ENCODE measurements at regions not wholly inside any gene's neighbourhood (a gene's known extent, or its start where the extent isn't known, plus 50 kb on each side); places are given as distances from the start of the nearest gene placed in this dataset.
"Not testable (repeated sequence)": the region's sequence is repeated elsewhere in the genome, so short reads cannot be mapped to it uniquely, and the experiment has no call there.

- DNase-seq (ENCODE audit: low spot score), result no peak
Observed at GRCh38 chr10:3955955-3956617, 171.1 kb upstream of the KLF6 start.

DNA sequence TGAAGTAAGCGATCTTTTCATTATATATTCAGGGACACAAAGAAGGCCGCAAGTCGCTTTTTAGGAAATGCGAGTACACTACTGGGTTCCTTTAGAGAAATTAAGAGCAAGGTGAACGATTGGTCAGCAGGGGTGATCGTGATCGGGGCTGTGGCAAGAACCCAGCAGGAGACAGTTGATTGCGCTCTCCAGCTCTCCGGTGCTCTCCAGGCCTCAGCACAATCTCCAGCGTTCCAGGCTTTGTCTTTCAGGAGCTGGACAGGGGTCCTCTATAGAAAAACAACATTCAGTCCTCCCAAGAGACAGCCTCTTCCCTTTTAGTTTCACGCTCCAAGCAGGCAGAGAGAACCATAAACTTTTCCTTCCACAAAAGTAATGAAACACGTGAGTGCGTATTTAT is 170.5 kb upstream of the KLF6 start:
- DNase-seq (ENCODE audit: low spot score), result no peak

- DNase-seq (ENCODE audit: low spot score), result no peak
Observed at GRCh38 chr10:3954615-3955014, 169.6 kb upstream of the KLF6 start.

DNA sequence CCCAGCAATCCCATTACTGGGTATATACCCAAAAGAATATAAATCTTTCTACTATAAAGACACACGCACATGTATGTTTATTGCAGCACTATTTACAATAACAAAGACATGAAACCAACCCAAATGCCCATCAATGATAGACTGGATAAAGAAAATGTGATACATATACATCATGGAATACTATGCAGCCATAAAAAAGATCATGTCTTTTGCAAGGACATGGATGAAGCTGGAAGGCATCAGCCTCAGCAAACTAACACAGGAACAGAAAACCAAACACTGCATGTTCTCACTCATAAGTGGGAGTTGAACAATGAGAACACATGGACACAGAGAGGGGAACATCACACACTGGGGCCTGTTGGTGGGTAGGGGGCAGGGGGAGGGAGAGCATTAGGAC is 169.0 kb upstream of the KLF6 start:
- not testable (repeated sequence) for DNase-seq (ENCODE audit: low spot score)

DNA sequence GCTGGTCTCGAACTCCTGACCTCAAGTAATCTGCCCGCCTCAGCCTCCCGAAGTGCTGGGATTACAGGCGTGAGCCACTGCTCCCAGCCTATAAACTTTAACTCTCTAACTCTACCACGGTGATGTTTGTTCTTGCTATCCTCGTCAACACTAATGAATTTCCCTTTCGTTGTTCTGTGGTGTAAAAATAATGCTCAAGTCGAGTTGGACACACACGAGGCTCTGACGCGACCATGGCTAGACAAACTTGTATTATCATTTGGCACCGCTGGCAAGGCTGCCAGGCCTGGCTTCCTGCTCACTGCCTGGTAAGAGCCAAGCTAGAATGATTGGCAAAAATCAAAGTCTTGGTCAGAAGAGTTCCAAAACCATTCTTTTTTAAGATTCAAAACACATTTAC is 167.0 kb upstream of the KLF6 start:
- no peak for DNase-seq (ENCODE audit: low spot score)

DNA sequence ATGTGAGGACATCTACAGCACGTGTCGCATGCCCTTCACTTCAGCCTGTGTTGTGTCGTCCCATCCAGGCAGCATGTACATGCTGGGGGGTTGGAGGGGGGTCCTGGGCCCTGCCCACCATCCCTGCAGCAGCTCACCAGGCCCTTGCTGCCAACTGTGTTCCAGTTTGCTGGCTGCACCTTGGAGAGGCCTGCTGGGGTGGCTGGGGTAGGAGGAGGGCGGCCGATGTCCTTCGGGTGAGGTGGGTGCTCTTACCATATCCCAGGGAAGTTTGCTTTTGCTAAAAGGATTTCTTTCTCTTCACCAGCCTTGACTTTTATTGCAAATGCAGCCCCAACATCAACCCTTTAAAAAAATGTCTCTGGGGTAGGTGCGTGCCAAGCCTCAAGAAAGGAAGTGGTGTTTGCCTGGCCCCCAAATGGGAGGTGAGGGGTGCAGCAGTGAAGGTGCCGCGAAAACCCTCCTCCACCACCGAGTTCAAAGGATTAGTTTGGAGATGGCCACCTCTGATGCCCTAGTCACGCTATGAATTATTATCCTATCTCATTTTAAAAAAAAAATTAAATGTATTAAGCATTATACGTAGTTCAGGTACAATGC is 165.8 kb upstream of the KLF6 start:
- no peak for DNase-seq (ENCODE audit: low spot score)

- DNase-seq (ENCODE audit: low spot score), result no peak
Observed at GRCh38 chr10:3949711-3950110, 164.7 kb upstream of the KLF6 start.

DNA sequence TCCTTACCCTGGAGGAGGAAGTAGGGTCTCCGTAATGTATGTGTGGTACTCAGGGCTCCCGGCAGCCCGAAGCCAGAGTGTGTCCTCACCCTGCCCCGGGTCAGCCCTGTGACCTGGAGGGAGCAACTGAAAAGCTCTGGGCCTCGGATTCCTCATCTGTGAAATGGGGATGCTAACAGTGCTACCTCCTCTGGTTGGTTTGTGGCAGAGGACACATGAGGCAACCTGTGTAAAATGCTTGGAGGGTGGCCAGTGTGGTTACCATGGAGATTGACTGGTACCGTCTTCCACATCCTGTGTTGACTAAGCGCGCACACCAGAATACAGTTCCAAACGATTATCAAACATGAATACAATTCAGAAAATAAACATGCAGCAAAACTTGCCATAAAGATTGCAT is 163.8 kb upstream of the KLF6 start:
- DNase-seq (ENCODE audit: low spot score), result no peak

DNA sequence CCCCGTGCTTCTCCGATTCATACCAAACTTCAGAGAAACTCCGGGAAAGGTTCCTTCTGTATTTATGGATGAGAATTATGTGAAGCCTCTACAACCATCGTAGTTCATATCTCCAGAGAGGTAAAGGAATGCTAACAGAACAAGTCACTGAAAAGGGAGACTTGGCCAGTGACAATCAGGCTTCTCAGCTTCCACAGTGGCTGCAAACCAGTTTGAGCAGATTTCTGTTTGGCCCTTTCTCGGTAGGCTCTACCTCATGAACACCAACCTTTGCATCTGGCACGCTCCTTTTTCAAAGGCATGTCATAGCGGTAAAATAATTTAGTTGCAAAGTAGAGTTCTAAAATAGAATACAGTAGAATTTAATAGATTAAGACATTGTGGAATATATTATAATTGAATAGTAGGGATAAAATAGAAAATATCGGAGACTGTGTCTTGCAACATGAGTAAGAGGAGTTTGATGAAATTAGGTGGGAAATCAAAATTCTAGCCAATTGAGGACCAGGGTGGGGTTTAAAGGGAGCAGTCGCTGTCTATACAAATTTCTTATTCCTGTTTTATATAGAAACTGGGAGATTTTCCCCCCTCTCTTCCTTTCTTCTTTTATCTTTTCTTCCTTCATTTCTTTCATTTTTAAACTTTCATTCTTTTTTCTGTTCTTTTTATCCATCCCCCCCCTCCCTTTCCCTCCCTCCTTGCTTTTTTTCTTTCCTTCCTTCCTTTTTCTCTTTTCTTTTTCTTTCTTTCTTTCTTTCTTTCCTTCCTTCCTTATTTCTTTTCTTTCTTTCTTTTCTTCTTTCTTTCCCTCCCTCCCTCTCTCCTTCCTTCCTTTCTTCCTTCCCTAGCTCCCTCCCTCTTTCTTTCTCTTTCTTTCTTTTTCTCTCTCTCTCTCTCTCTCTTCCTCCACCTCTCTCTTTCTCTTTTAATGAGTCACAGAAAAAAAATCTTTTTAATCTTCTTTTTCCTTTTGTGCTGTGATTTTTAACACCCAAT is 161.5 kb upstream of the KLF6 start:
- DNase-seq (ENCODE audit: low spot score), result no peak

- DNase-seq (ENCODE audit: low spot score), result no peak
Observed at GRCh38 chr10:3945026-3945425, 160.0 kb upstream of the KLF6 start.

- DNase-seq (ENCODE audit: low spot score), result no peak
Observed at GRCh38 chr10:3944591-3944990, 159.6 kb upstream of the KLF6 start.

DNA sequence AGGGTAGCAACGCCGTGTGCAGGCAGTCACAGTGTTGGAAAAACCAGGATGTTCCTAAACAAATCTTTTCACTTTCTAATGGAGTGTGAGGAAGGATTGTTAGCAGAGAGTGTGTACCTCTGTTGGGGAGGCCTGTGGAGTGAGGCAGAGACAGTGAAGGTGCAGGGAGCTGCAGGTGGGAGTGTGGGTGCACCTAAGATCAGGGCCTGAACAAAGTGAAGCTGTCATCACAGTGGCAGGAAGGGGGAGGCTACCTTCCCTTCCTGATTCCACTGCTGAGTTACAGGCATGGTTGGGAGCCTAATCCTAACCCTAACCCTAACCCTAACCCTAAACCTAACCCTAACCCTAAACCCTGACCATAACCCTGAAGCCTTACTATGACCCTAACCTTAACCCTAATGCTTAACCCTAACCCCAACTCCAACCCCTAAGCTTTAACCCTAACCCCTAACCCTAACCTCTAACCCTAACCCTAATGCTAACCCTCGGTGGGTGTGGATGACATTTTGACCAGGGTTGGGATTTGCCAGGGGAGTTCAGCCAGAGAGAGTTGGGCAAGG is 158.8 kb upstream of the KLF6 start:
- no peak for DNase-seq (ENCODE audit: low spot score)

GRCh38 chr10:3942937-3943489 is 158.0 kb upstream of the KLF6 start:
- no peak for DNase-seq (ENCODE audit: low spot score)

- DNase-seq (ENCODE audit: low spot score), result no peak
Observed at GRCh38 chr10:3941676-3942075, 156.7 kb upstream of the KLF6 start.

- DNase-seq (ENCODE audit: low spot score), result no peak
Observed at GRCh38 chr10:3936422-3937040, 151.5 kb upstream of the KLF6 start.

GRCh38 chr10:3935933-3936359 is 150.9 kb upstream of the KLF6 start:
- DNase-seq (ENCODE audit: low spot score), result no peak

DNA sequence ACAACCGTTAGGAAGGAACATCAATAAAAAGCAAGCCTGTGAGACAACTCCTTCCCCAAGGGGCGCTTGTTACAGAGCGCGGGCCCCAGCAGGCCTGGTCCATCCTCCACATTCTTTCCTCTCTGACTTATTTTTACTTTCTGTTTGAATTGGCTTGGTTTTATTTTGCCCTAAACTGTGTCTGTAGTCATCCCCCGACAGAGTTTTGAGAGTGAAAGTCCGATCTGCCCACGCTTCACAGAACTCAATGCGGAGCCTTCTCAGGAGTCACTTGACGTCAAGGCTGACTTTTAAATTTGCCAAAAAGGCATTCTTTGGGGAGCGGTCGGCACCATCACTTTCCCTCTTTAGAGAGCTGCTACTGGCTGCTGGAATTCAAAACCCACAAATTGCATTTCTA is 150.1 kb upstream of the KLF6 start:
- no peak for DNase-seq (ENCODE audit: low spot score)

DNA sequence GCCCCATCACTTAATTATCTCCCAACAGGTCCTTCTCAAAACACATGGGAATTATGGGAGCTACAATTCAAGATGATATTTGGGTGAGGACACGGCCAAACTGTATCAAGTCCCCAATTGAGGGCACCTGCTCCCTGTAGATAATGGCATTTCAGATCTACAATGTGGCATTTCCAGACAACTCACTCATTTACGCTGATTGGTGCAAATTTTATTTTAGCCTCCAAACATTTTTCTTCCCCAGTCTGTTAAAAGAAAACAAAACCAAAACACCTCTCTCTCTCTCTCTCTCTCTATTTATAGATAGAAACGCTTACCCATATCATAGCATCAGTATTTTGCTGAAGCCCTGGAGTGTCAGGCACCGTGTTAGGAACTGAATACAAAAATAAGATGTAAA is 148.7 kb upstream of the KLF6 start:
- no peak for DNase-seq (ENCODE audit: low spot score)

GRCh38 chr10:3932597-3933375 is 147.8 kb upstream of the KLF6 start:
- no peak for DNase-seq (ENCODE audit: low spot score)

- DNase-seq (ENCODE audit: low spot score), result no peak
Observed at GRCh38 chr10:3931901-3932300, 146.9 kb upstream of the KLF6 start.

- no peak for DNase-seq (ENCODE audit: low spot score)
Observed at GRCh38 chr10:3931224-3931623, 146.2 kb upstream of the KLF6 start.
